ENCODE measurements at regions not wholly inside any gene's neighbourhood (a gene's known extent, or its start where the extent isn't known, plus 50 kb on each side); places are given as distances from the start of the nearest gene placed in this dataset.
"Not testable (repeated sequence)": the region's sequence is repeated elsewhere in the genome, so short reads cannot be mapped to it uniquely, and the experiment has no call there.

- no peak for DNase-seq
- Histone ChIP-seq H3K4me2 (ENCODE audit: low read length, poor library complexity, severe bottlenecking) (no peak overlapping the region), H3K14ac (ENCODE audit: low read length in 2 of 2) (no peak overlapping the region), H3K9me3 (ENCODE audit: control insufficient read depth, low read length) (peaks cover 10% of the 10 kb centered on the region), H3K18ac (ENCODE audit: low read depth in 1 of 2, low read length in 2 of 2) (no peak overlapping the region), H2BK15ac (ENCODE audit: low read depth, poor library complexity, severe bottlenecking) (no peak overlapping the region), H3K23ac (ENCODE audit: low read length in 2 of 2) (no peak overlapping the region), H2AFZ (ENCODE audit: low read depth, low read length) (no peak overlapping the region), H2BK5ac (ENCODE audit: low read depth, low read length, poor library complexity, severe bottlenecking) (no peak overlapping the region), H3K27me3 (ENCODE audit: control insufficient read depth in 1 of 2, insufficient read depth in 1 of 2, low read length in 2 of 2) (no peaks in the 10 kb centered on the region), H2AK5ac (ENCODE audit: low read length, severe bottlenecking) (no peak overlapping the region), H4K8ac (ENCODE audit: low read length) (no peak overlapping the region), H2BK12ac (ENCODE audit: low read length in 2 of 2) (no peak overlapping the region), H4K91ac (ENCODE audit: low read length) (no peak overlapping the region), H3K9ac (ENCODE audit: low read length) (no peak overlapping the region), H3K79me1 (replicated peaks; ENCODE audit: low read length, poor library complexity, severe bottlenecking) (no peaks in the 10 kb centered on the region), H3K36me3 (ENCODE audit: control insufficient read depth in 1 of 2, insufficient read depth in 2 of 2, low read depth in 1 of 2, low read length in 2 of 2) (no peaks in the 10 kb centered on the region), H2BK120ac (ENCODE audit: low read depth, low read length) (no peak overlapping the region), H3K4me3 (ENCODE audit: insufficient read depth in 1 of 2, low read depth in 1 of 2, low read length in 2 of 2) (no peak overlapping the region), H3K27ac (ENCODE audit: low read length, poor library complexity, severe bottlenecking) (no peak overlapping the region), H3K4me1 (ENCODE audit: control insufficient read depth, insufficient read depth, low read depth, low read length) (no peaks in the 10 kb centered on the region), H3K4ac (ENCODE audit: low read depth in 1 of 2, low read length in 2 of 2) (no peak overlapping the region)
- 83% methylated on average over 1 of the region's 2 CpGs for WGBS
These were observed 141.4 kb downstream of the MMUT start for GRCh38 chr6:49321561-49322072.

- DNase-seq: no peak
- Histone ChIP-seq H3K9me3 (ENCODE audit: control insufficient read depth, low read length) (peaks cover 9% of the 10 kb centered on the region), H2BK15ac (ENCODE audit: low read depth, poor library complexity, severe bottlenecking) (no peak overlapping the region), H3K4me3 (ENCODE audit: insufficient read depth in 1 of 2, low read depth in 1 of 2, low read length in 2 of 2) (no peak overlapping the region), H2AFZ (ENCODE audit: low read depth, low read length) (no peak overlapping the region), H3K79me1 (replicated peaks; ENCODE audit: low read length, poor library complexity, severe bottlenecking) (no peaks in the 10 kb centered on the region), H3K27me3 (ENCODE audit: control insufficient read depth in 1 of 2, insufficient read depth in 1 of 2, low read length in 2 of 2) (no peaks in the 10 kb centered on the region), H3K4me1 (ENCODE audit: control insufficient read depth, insufficient read depth, low read depth, low read length) (no peaks in the 10 kb centered on the region), H3K23ac (ENCODE audit: low read length in 2 of 2) (no peak overlapping the region), H3K4ac (ENCODE audit: low read depth in 1 of 2, low read length in 2 of 2) (no peak overlapping the region), H3K4me2 (ENCODE audit: low read length, poor library complexity, severe bottlenecking) (no peak overlapping the region), H3K14ac (ENCODE audit: low read length in 2 of 2) (no peak overlapping the region), H2BK12ac (ENCODE audit: low read length in 2 of 2) (no peak overlapping the region), H4K8ac (ENCODE audit: low read length) (no peak overlapping the region), H3K18ac (ENCODE audit: low read depth in 1 of 2, low read length in 2 of 2) (no peak overlapping the region), H2BK120ac (ENCODE audit: low read depth, low read length) (no peak overlapping the region), H2BK5ac (ENCODE audit: low read depth, low read length, poor library complexity, severe bottlenecking) (no peak overlapping the region), H2AK5ac (ENCODE audit: low read length, severe bottlenecking) (no peak overlapping the region), H3K36me3 (ENCODE audit: control insufficient read depth in 1 of 2, insufficient read depth in 2 of 2, low read depth in 1 of 2, low read length in 2 of 2) (no peaks in the 10 kb centered on the region), H4K91ac (ENCODE audit: low read length) (no peak overlapping the region), H3K9ac (ENCODE audit: low read length) (no peak overlapping the region), H3K27ac (ENCODE audit: low read length, poor library complexity, severe bottlenecking) (no peak overlapping the region)
- no CpG with 5 or more reads among the region's 1 CpG for WGBS
These were observed 158.0 kb downstream of the MMUT start for GRCh38 chr6:49305010-49305409.

- H3K23ac ChIP-seq (ENCODE audit: low read length in 2 of 2); H3K9ac ChIP-seq (ENCODE audit: low read length); H3K4me3 ChIP-seq (ENCODE audit: insufficient read depth in 1 of 2, low read depth in 1 of 2, low read length in 2 of 2); H2BK12ac ChIP-seq (ENCODE audit: low read length in 2 of 2); H3K79me1 ChIP-seq (replicated peaks; ENCODE audit: low read length, poor library complexity, severe bottlenecking); H2BK5ac ChIP-seq (ENCODE audit: low read depth, low read length, poor library complexity, severe bottlenecking); H3K9me3 ChIP-seq (ENCODE audit: control insufficient read depth, low read length); H2BK120ac ChIP-seq (ENCODE audit: low read depth, low read length); H3K4me1 ChIP-seq (ENCODE audit: control insufficient read depth, insufficient read depth, low read depth, low read length); H2BK15ac ChIP-seq (ENCODE audit: low read depth, poor library complexity, severe bottlenecking); H4K91ac ChIP-seq (ENCODE audit: low read length); H2AFZ ChIP-seq (ENCODE audit: low read depth, low read length); H3K27me3 ChIP-seq (ENCODE audit: control insufficient read depth in 1 of 2, insufficient read depth in 1 of 2, low read length in 2 of 2); H3K4me2 ChIP-seq (ENCODE audit: low read length, poor library complexity, severe bottlenecking); DNase-seq; H3K14ac ChIP-seq (ENCODE audit: low read length in 2 of 2); H2AK5ac ChIP-seq (ENCODE audit: low read length, severe bottlenecking); H3K4ac ChIP-seq (ENCODE audit: low read depth in 1 of 2, low read length in 2 of 2); H4K8ac ChIP-seq (ENCODE audit: low read length); H3K18ac ChIP-seq (ENCODE audit: low read depth in 1 of 2, low read length in 2 of 2); H3K36me3 ChIP-seq (ENCODE audit: control insufficient read depth in 1 of 2, insufficient read depth in 2 of 2, low read depth in 1 of 2, low read length in 2 of 2); H3K27ac ChIP-seq (ENCODE audit: low read length, poor library complexity, severe bottlenecking): not testable (repeated sequence)
- WGBS: no CpG with 5 or more reads among the region's 1 CpG
These were observed 158.7 kb downstream of the MMUT start for GRCh38 chr6:49304393-49304792.

- no peak overlapping the region for H4K8ac ChIP-seq (ENCODE audit: low read length)
These were observed 162.1 kb downstream of the MMUT start for GRCh38 chr6:49300911-49301310.

More at GRCh38 chr6:49300911-49301310, 162.1 kb downstream of the MMUT start:
- no peaks in the 10 kb centered on the region for H3K4me1 ChIP-seq (ENCODE audit: control insufficient read depth, insufficient read depth, low read depth, low read length)
- no peak overlapping the region for H3K27ac ChIP-seq (ENCODE audit: low read length, poor library complexity, severe bottlenecking)
- no peak overlapping the region for H2BK120ac ChIP-seq (ENCODE audit: low read depth, low read length)
- H3K14ac ChIP-seq (ENCODE audit: low read length in 2 of 2): no peak overlapping the region
- no peaks in the 10 kb centered on the region for H3K36me3 ChIP-seq (ENCODE audit: control insufficient read depth in 1 of 2, insufficient read depth in 2 of 2, low read depth in 1 of 2, low read length in 2 of 2)
- H3K9me3 ChIP-seq (ENCODE audit: control insufficient read depth, low read length): peaks cover 9% of the 10 kb centered on the region
- no peaks in the 10 kb centered on the region for H3K79me1 ChIP-seq (replicated peaks; ENCODE audit: low read length, poor library complexity, severe bottlenecking)
- no peak overlapping the region for H3K23ac ChIP-seq (ENCODE audit: low read length in 2 of 2)
- no peak overlapping the region for H2AK5ac ChIP-seq (ENCODE audit: low read length, severe bottlenecking)
- no peak overlapping the region for H4K91ac ChIP-seq (ENCODE audit: low read length)
- no peak for DNase-seq
- H2BK15ac ChIP-seq (ENCODE audit: low read depth, poor library complexity, severe bottlenecking): no peak overlapping the region
- no peak overlapping the region for H3K4me3 ChIP-seq (ENCODE audit: insufficient read depth in 1 of 2, low read depth in 1 of 2, low read length in 2 of 2)
- no peak overlapping the region for H2AFZ ChIP-seq (ENCODE audit: low read depth, low read length)
- H3K4me2 ChIP-seq (ENCODE audit: low read length, poor library complexity, severe bottlenecking): no peak overlapping the region
- H3K18ac ChIP-seq (ENCODE audit: low read depth in 1 of 2, low read length in 2 of 2): no peak overlapping the region
- H3K4ac ChIP-seq (ENCODE audit: low read depth in 1 of 2, low read length in 2 of 2): no peak overlapping the region
- no peak overlapping the region for H2BK12ac ChIP-seq (ENCODE audit: low read length in 2 of 2)
- H2BK5ac ChIP-seq (ENCODE audit: low read depth, low read length, poor library complexity, severe bottlenecking): no peak overlapping the region
- no peaks in the 10 kb centered on the region for H3K27me3 ChIP-seq (ENCODE audit: control insufficient read depth in 1 of 2, insufficient read depth in 1 of 2, low read length in 2 of 2)
- no peak overlapping the region for H3K9ac ChIP-seq (ENCODE audit: low read length)
